ENCODE measurements at regions not wholly inside any gene's neighbourhood (a gene's known extent, or its start where the extent isn't known, plus 50 kb on each side); places are given as distances from the start of the nearest gene placed in this dataset.

DNA sequence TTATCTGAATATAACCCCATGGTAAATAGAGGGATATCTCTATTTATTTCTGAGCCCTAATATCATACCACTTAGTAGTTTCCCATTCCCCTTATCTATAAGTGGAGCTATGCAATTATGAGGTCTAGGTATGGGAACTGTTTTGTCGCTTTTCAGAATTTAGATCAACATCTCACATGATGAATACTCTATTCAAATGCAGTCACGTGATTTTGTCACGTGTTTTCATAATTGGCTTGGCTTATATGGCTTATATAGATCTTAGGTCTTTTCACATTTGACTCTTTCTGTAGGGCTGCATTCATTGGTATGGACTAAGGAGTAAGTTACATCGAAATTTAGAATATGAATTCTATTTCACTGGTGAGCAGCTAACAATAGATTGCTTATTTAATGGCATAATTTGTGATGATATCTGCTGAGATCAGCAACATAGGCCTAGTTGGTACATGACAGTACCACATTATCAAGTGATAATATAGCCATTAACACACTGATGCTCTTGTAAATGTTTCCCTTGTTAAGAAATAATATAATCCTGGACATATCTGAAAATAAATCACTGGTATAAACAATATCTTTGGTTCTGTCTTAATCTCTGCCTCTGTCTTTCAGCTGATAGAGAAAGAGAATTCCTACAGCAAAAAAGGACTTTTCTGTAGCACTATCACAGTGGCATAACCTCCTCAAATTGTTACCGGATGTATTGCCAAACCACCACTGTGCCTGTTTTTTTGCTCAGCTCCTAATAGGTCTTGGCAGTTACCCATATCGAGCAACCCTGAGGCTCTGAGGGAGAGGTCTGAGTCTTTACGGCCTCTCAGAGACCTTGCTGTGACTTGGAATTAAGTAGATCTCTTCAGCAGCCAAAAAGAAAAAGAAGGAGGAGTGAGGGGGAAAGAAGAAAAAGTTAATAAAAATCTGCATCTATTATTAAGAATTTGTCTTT is 357.1 kb downstream of the ZPLD1 start:
- DNase-seq: no peak
- TF ChIP-seq GATA1 (IDR thresholded peaks at IDR 0.05; ENCODE audit: low read depth, low read length): no peak
- TF ChIP-seq POLR2A (IDR thresholded peaks at IDR 0.05; ENCODE audit: low read length): no peak

DNA sequence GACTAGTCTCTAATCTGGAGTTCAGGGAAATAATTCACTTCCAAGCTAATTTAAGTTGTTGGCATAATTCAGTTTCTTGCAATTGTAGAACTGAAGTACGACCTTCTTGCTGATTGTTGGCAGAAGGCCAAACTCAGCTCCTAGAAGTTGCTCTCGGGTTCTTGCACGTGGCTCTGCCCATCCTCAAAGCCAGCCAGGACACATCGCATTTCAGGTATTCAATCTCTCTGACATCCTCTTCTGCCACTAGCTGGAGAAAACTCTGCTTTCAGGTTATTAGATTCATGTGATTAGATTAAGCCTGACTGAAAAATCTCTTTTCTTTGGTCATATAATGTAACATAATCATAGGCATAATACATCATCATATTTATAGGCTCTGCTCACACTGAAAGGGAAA is 362.0 kb downstream of the ZPLD1 start:
- DNase-seq: no peak
- TF ChIP-seq GATA1 (IDR thresholded peaks at IDR 0.05; ENCODE audit: low read depth, low read length) (no peak), POLR2A (IDR thresholded peaks at IDR 0.05; ENCODE audit: low read length) (no peak)

DNA sequence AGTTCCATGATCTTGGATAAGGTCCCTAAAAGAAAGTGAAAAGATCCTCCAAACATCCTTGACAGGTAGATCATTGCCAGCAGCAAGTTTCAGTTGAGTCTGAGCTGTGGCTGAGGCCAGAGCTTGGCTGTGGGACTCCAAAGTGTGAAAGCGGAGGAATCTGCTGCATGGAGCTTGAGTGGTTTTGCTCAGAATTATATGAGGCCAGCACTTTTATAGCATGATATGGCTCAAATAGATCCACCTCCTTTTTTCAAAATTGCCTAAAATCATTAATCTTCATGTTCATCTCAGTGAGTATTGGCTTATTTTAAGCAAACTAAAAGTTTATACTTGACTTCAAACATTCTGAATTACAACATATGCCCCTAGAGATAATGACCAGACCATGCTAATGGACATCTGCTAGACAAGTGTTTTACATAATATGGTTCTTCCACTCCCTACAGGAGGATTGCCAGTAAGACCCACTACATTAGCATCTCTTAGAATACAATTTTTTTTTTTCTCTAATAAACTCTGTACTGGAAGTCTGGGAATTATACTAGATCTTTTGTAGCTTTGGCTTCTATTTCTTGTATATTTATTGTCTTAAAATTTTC is 368.1 kb downstream of the ZPLD1 start:
- no peak for TF ChIP-seq GATA1 (IDR thresholded peaks at IDR 0.05; ENCODE audit: low read depth, low read length)
- DNase-seq: no peak

DNA sequence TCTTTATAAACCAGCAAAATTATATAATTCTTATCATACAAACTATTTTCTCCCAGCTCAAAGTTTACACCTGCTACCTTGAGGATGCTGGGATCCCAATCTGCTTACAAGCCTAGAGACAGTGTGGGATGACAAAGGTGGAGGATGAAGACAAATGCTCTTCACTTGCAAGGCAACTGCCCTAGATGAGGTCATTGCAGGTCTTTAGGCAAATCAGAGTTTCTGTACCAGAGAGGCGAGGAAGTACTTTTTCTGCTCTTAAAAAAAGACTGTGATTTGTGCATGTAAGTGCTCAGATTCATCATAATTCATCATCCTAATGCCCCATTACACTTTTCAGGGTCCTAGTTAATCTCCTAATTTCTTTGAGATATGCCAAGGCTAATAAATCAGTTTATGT is 376.1 kb downstream of the ZPLD1 start:
- no peak for DNase-seq
- TF ChIP-seq POLR2A (IDR thresholded peaks at IDR 0.05; ENCODE audit: low read length) (no peak), GATA1 (IDR thresholded peaks at IDR 0.05; ENCODE audit: low read depth, low read length) (no peak)

- TF ChIP-seq POLR2A (IDR thresholded peaks at IDR 0.05; ENCODE audit: low read length) (no peak), GATA1 (IDR thresholded peaks at IDR 0.05; ENCODE audit: low read depth, low read length) (no peak)
- no peak for DNase-seq
Measured at GRCh38 chr3:102826636-102827035, 391.8 kb downstream of the ZPLD1 start.

DNA sequence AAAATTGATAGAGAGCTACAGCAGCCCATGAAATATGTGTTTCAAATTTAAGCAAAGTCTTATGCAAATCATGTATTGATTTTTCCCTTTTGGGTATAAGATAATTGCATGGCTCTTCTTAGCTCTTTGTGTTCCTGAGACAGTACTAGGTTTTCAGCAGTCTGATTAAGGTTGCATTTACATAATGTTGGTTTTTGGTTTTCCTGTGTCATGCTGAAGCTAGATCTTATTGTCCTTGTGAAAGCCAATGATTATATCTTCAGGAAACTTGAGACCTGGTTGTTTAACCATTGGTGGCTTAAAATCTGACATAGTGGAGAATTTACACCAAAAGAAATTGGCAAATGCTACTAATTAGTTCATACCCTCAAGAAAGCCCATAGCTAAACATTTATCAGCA is 392.6 kb downstream of the ZPLD1 start:
- no peak for DNase-seq
- TF ChIP-seq POLR2A (IDR thresholded peaks at IDR 0.05; ENCODE audit: low read length) (no peak), GATA1 (IDR thresholded peaks at IDR 0.05; ENCODE audit: low read depth, low read length) (no peak)

GRCh38 chr3:102830415-102830814 is 395.6 kb downstream of the ZPLD1 start:
- TF ChIP-seq GATA1 (IDR thresholded peaks at IDR 0.05; ENCODE audit: low read depth, low read length): no peak
- no peak for DNase-seq

- TF ChIP-seq POLR2A (IDR thresholded peaks at IDR 0.05; ENCODE audit: low read length): no peak
- no peak for TF ChIP-seq GATA1 (IDR thresholded peaks at IDR 0.05; ENCODE audit: low read depth, low read length)
- no peak for DNase-seq
Measured at GRCh38 chr3:102841866-102842265, 407.1 kb downstream of the ZPLD1 start.

- no peak for TF ChIP-seq POLR2A (IDR thresholded peaks at IDR 0.05; ENCODE audit: low read length)
- no peak for TF ChIP-seq GATA1 (IDR thresholded peaks at IDR 0.05; ENCODE audit: low read depth, low read length)
- DNase-seq: no peak
Measured at GRCh38 chr3:102866845-102867244, 432.0 kb downstream of the ZPLD1 start.

DNA sequence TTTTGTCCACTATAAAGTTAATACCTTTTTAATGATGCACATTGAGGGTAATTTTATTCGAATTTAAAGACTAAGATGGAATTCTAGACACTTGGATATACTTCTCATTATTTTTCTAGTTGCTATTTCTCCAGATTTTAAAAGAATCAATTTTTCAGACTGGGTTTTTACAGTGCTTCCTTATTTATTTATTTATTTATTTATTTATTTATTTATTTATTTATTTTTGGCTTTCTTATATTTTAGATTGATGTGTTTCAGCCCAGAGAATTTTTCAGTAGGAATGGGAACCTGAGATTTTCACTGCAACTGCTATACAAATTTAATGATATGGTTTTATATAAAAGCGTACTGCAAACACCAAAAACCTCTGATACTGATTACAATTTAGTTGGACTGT is 448.7 kb downstream of the ZPLD1 start:
- TF ChIP-seq POLR2A (IDR thresholded peaks at IDR 0.05; ENCODE audit: low read length): no peak
- no peak for TF ChIP-seq GATA1 (IDR thresholded peaks at IDR 0.05; ENCODE audit: low read depth, low read length)
- DNase-seq: no peak

DNA sequence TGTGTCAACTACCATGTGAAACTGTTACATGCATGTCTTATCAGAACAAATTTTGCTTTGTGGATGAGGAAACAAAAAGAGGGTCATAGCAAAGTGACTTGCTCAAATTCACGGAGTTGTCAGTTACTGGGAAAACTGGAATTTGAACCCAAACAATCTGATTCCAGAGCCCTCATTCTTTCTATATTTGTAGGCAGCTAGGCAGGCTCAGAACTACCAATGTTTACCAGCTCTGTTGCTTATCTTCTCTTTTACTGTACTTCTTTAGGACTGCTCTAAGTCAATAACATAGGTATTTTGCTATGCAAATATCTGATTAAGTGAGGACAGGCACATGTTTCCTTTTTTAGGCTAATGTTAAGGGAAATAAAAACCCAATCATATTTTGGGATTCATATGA is 450.5 kb downstream of the ZPLD1 start:
- TF ChIP-seq POLR2A (IDR thresholded peaks at IDR 0.05; ENCODE audit: low read length) (no peak), GATA1 (IDR thresholded peaks at IDR 0.05; ENCODE audit: low read depth, low read length) (no peak)
- DNase-seq: no peak

- DNase-seq: no peak
- TF ChIP-seq POLR2A (IDR thresholded peaks at IDR 0.05; ENCODE audit: low read length) (no peak), GATA1 (IDR thresholded peaks at IDR 0.05; ENCODE audit: low read depth, low read length) (no peak)
Measured at GRCh38 chr3:102887431-102887830, 452.6 kb downstream of the ZPLD1 start.

- TF ChIP-seq POLR2A (IDR thresholded peaks at IDR 0.05; ENCODE audit: low read length): no peak
- no peak for TF ChIP-seq GATA1 (IDR thresholded peaks at IDR 0.05; ENCODE audit: low read depth, low read length)
- no peak for DNase-seq
Measured at GRCh38 chr3:102896851-102897621, 462.2 kb downstream of the ZPLD1 start.

- TF ChIP-seq POLR2A (IDR thresholded peaks at IDR 0.05; ENCODE audit: low read length): no peak
- TF ChIP-seq GATA1 (IDR thresholded peaks at IDR 0.05; ENCODE audit: low read depth, low read length): no peak
- no peak for DNase-seq
Measured at GRCh38 chr3:102904629-102905028, 469.8 kb downstream of the ZPLD1 start.
